HEK293T (cell line): ENCODE measurements at regions not wholly inside any gene's neighbourhood (a gene's known extent, or its start where the extent isn't known, plus 50 kb on each side); places are given as distances from the start of the nearest gene placed in this dataset.

Experiments
- BHLHE40 ChIP-seq: fragments of 450-650 bp; IDR thresholded peaks from 2 replicates; pipeline ENCODE4 v1.6.1; 2016; ENCODE audit warnings: mild to moderate bottlenecking, moderate library complexity, borderline replicate concordance
- ELF4 ChIP-seq: fragments of 450-650 bp; IDR thresholded peaks from 2 replicates; pipeline ENCODE4 v1.6.1; 2017; ENCODE audit warnings: antibody characterized with exemption
- FOXA1 ChIP-seq: fragments of 450-650 bp; IDR thresholded peaks from 2 replicates; pipeline ENCODE4 v1.6.1; 2016; ENCODE audit warnings: mild to moderate bottlenecking
- FOXK2 ChIP-seq: fragments of 450-650 bp; IDR thresholded peaks from 2 replicates; pipeline ENCODE4 v1.6.1; 2016; ENCODE audit warnings: mild to moderate bottlenecking
- FOXM1 ChIP-seq: fragments of 450-650 bp; IDR thresholded peaks from 2 replicates; pipeline ENCODE4 v1.6.1; 2017; ENCODE audit warnings: mild to moderate bottlenecking, borderline replicate concordance
- HDGF ChIP-seq: fragments of 450-650 bp; IDR thresholded peaks from 2 replicates; pipeline ENCODE4 v1.6.1; 2017; ENCODE audit warnings: antibody characterized with exemption, borderline replicate concordance
- L3MBTL2 ChIP-seq: fragments of 450-650 bp; conservative IDR thresholded peaks from 2 replicates; pipeline ENCODE4 v1.6.1; 2016; ENCODE audit warnings: mild to moderate bottlenecking
- LEF1 ChIP-seq: fragments of 450-650 bp; IDR thresholded peaks from 2 replicates; pipeline ENCODE4 v1.6.1; 2017; ENCODE audit warnings: mild to moderate bottlenecking, borderline replicate concordance
- NFRKB ChIP-seq: fragments of 450-650 bp; IDR thresholded peaks from 2 replicates; pipeline ENCODE4 v1.6.1; 2016; ENCODE audit warnings: mild to moderate bottlenecking, moderate library complexity
- SP1 ChIP-seq: fragments of 450-650 bp; IDR thresholded peaks from 2 replicates; pipeline ENCODE4 v1.6.1; 2017
- SUZ12 ChIP-seq: fragments of 450-650 bp; IDR thresholded peaks from 2 replicates; pipeline ENCODE4 v1.6.1; 2016; ENCODE audit warnings: mild to moderate bottlenecking
- TARDBP ChIP-seq: fragments of 450-650 bp; IDR thresholded peaks from 2 replicates; pipeline ENCODE4 v1.6.1; 2016
- ZNF384 ChIP-seq: fragments of 450-650 bp; IDR thresholded peaks from 2 replicates; pipeline ENCODE4 v1.6.1; 2016
- TF ChIP-seq, protein P1 (sequence below): fragments of 450-650 bp; IDR thresholded peaks from 2 replicates; pipeline ENCODE4 v1.6.1; 2016

DNA sequence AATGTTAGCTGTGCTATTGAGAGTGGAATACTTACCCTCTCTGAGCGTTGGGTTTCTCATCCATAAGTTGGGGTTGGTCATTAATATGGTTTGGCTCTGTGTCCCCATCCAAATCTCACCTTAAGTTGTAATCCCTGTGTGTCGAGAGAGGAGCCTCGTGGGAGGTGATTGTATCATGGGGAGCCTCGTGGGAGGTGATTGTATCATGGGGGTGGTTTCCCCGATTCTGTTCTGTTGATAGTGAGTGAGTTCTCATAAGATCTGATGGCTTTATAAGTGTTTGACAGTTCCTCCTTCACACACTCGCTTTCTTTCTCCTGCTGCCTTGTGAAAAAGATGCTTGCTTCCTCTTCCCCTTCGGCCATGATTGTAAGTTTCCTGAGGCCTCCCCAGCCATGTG lies 391.1 kb downstream of the FAM133A start:
- TF ChIP-seq ZNF384, result no peak
- TF ChIP-seq SP1, result no peak
- TF ChIP-seq NFRKB, result no peak
- no peak for TF ChIP-seq ELF4
- TF ChIP-seq FOXM1, result no peak
- no peak for TF ChIP-seq FOXK2
- TF ChIP-seq BHLHE40, result no peak
- TF ChIP-seq FOXA1, result no peak
- TF ChIP-seq HDGF, result no peak
- TF ChIP-seq, protein P1, sequence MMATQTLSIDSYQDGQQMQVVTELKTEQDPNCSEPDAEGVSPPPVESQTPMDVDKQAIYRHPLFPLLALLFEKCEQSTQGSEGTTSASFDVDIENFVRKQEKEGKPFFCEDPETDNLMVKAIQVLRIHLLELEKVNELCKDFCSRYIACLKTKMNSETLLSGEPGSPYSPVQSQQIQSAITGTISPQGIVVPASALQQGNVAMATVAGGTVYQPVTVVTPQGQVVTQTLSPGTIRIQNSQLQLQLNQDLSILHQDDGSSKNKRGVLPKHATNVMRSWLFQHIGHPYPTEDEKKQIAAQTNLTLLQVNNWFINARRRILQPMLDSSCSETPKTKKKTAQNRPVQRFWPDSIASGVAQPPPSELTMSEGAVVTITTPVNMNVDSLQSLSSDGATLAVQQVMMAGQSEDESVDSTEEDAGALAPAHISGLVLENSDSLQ, result no peak
- no peak for TF ChIP-seq LEF1
- TF ChIP-seq TARDBP, result no peak
- no peak for TF ChIP-seq SUZ12
- no peak for TF ChIP-seq L3MBTL2
